H1 (cell line): ENCODE measurements at regions not wholly inside any gene's neighbourhood (a gene's known extent, or its start where the extent isn't known, plus 50 kb on each side); places are given as distances from the start of the nearest gene placed in this dataset.
A peak's percentile ranks its signal among the peaks of the same experiment; 100 is the strongest.

Experiments
- CTCF ChIA-PET: fragments of 300-600 bp; sonication (Branson Sonifier 250); formaldehyde crosslinking; loops from one replicate; lab custom pipeline; 2021; ENCODE audit not compliant: partially characterized antibody; lab: Charles Lee
- POLR2A ChIA-PET: fragments of 300-600 bp; sonication (Branson Sonifier 250); formaldehyde crosslinking; loops from one replicate; lab custom pipeline; 2021; ENCODE audit warnings: inconsistent platforms; ENCODE audit not compliant: partially characterized antibody; lab: Charles Lee
- DNase-seq, 2 experiments: peaks; one replicate each; pipeline versions ENCODE4 v3.0.0 to v3.0.0-alpha.2; 2010 to 2022; ENCODE audit warnings: low spot score in 2 of 2, low read depth in 1 of 2, mixed read lengths in 1 of 2
- FAIRE-seq: peaks from 2 replicates; lab custom pipeline; 2011; peaks lifted over from hg19 to GRCh38; lab: Jason Lieb, UNC
- H2AFZ ChIP-seq: 2 replicates; pipeline ENCODE4 v1.8.1; 2012; ENCODE audit warnings: low read length, inconsistent platforms
- H2AK5ac ChIP-seq: 2 replicates; pipeline ENCODE4 v1.6.1; 2013; ENCODE audit warnings: low read depth, low read length
- H2BK120ac ChIP-seq: replicated peaks from 2 replicates; pipeline ENCODE3; 2013; ENCODE audit warnings: low read depth, low read length, inconsistent platforms
- H2BK12ac ChIP-seq: 2 replicates; pipeline ENCODE4 v1.6.1; 2013; ENCODE audit warnings: low read depth, low read length
- H2BK15ac ChIP-seq: 2 replicates; pipeline ENCODE4 v1.6.1; 2013; ENCODE audit warnings: low read length
- H2BK20ac ChIP-seq: 2 replicates; pipeline ENCODE4 v1.6.1; 2013; ENCODE audit warnings: low read length
- H2BK5ac ChIP-seq: 2 replicates; pipeline ENCODE4 v1.6.1; 2013; ENCODE audit warnings: low read depth, low read length
- H3K14ac ChIP-seq: 2 replicates; pipeline ENCODE4 v1.6.1; 2013; ENCODE audit warnings: inconsistent platforms; ENCODE audit not compliant: insufficient read length
- H3K18ac ChIP-seq: 2 replicates; pipeline ENCODE4 v1.6.1; 2013; ENCODE audit warnings: low read length; ENCODE audit errors: extremely low read depth
- H3K23ac ChIP-seq: 2 replicates; pipeline ENCODE4 v1.6.1; 2013; ENCODE audit warnings: inconsistent platforms; ENCODE audit not compliant: insufficient read length
- H3K23me2 ChIP-seq: 2 replicates; pipeline ENCODE4 v1.6.1; 2013; ENCODE audit warnings: low read depth, low read length
- H3K27ac ChIP-seq: 2 replicates; pipeline ENCODE4 v1.6.1; 2011; ENCODE audit warnings: low read depth, low read length, inconsistent platforms
- H3K27me3 ChIP-seq, 4 experiments: replicated peaks in 1 of 4; 1 replicate in 1 of 4; 2 replicates in 3 of 4; pipeline versions ENCODE4 v1.6.1 to v1.8.1; 2011 to 2013; ENCODE audit warnings: low read length in 3 of 4, mild to moderate bottlenecking in 3 of 4, inconsistent platforms in 2 of 4, mixed read lengths in 2 of 4, moderate library complexity in 1 of 4; ENCODE audit not compliant: control insufficient read depth in 3 of 4, insufficient read depth in 3 of 4; ENCODE audit errors: extremely low read depth in 1 of 4
- H3K36me3 ChIP-seq, 4 experiments: 2 replicates each; pipeline versions ENCODE4 v1.6.1 to v1.8.1; 2011 to 2013; ENCODE audit warnings: mild to moderate bottlenecking in 4 of 4, low read length in 3 of 4, moderate library complexity in 2 of 4, control low read depth in 1 of 4, inconsistent platforms in 1 of 4; ENCODE audit not compliant: insufficient read depth in 4 of 4, control insufficient read depth in 2 of 4
- H3K4ac ChIP-seq: replicated peaks from 2 replicates; pipeline ENCODE3; 2013; ENCODE audit warnings: low read length, low read depth, mixed read lengths, inconsistent platforms; ENCODE audit not compliant: insufficient read length
- H3K4me1 ChIP-seq, 4 experiments: replicated peaks in 1 of 4; 1 replicate in 1 of 4; 2 replicates in 3 of 4; pipeline versions ENCODE4 v1.6.1 to v1.8.1; 2011 to 2013; ENCODE audit warnings: low read length in 3 of 4, inconsistent platforms in 2 of 4, mixed read lengths in 1 of 4; ENCODE audit not compliant: insufficient read depth in 4 of 4, control insufficient read depth in 3 of 4
- H3K4me2 ChIP-seq, 2 experiments: 2 replicates each; pipeline versions ENCODE4 v1.6.1 to v1.8.1; 2011 to 2013; ENCODE audit warnings: low read depth in 2 of 2, low read length in 2 of 2, control low read depth in 1 of 2, inconsistent platforms in 1 of 2, mild to moderate bottlenecking in 1 of 2; ENCODE audit not compliant: insufficient read depth in 1 of 2
- H3K4me3 ChIP-seq, 4 experiments: fragments of 200-600, 300-600 bp in 1 of 4; sonication (generic), shearing (Covaris generic), sonication (Bioruptor Twin) in 1 of 4; 2 replicates each; pipeline versions ENCODE4 v1.5.1 to v1.8.1; 2011 to 2016; ENCODE audit warnings: low read length in 4 of 4, low read depth in 3 of 4, control low read depth in 2 of 4, inconsistent platforms in 2 of 4, mild to moderate bottlenecking in 2 of 4, mixed read lengths in 1 of 4, moderate library complexity in 1 of 4; ENCODE audit not compliant: insufficient read depth in 2 of 4; ENCODE audit errors: extremely low read depth in 1 of 4
- H3K56ac ChIP-seq: replicated peaks from 2 replicates; pipeline ENCODE3; 2013; ENCODE audit warnings: low read depth, mild to moderate bottlenecking, mixed read lengths, low read length, inconsistent platforms; ENCODE audit not compliant: insufficient read length
- H3K79me1 ChIP-seq: 2 replicates; pipeline ENCODE4 v1.6.1; 2013; ENCODE audit warnings: low read depth, low read length, control low read depth
- H3K79me2 ChIP-seq, 2 experiments: 2 replicates each; pipeline versions ENCODE4 v1.6.1 to v1.8.1; 2012 to 2013; ENCODE audit warnings: low read length in 2 of 2, mild to moderate bottlenecking in 2 of 2, inconsistent platforms in 1 of 2; ENCODE audit not compliant: insufficient read depth in 2 of 2, control insufficient read depth in 1 of 2
- H3K9ac ChIP-seq, 4 experiments: replicated peaks in 1 of 4; 1 replicate in 1 of 4; 2 replicates in 3 of 4; pipeline versions ENCODE4 v1.6.1 to v1.8.1; 2011 to 2013; ENCODE audit warnings: low read depth in 3 of 4, low read length in 3 of 4, control low read depth in 2 of 4, mild to moderate bottlenecking in 2 of 4, moderate library complexity in 2 of 4, inconsistent platforms in 1 of 4; ENCODE audit errors: extremely low read depth in 1 of 4
- H3K9me3 ChIP-seq, 2 experiments: 2 replicates each; pipeline versions ENCODE4 v1.6.1 to v1.8.1; 2012 to 2013; ENCODE audit warnings: mild to moderate bottlenecking in 2 of 2, moderate library complexity in 2 of 2, control low read depth in 1 of 2, inconsistent platforms in 1 of 2, low read depth in 1 of 2, low read length in 1 of 2, mixed read lengths in 1 of 2; ENCODE audit not compliant: insufficient read depth in 2 of 2
- H4K20me1 ChIP-seq, 2 experiments: replicated peaks in 1 of 2; 2 replicates each; pipeline versions ENCODE3 to v1.8.1; 2011 to 2013; ENCODE audit warnings: inconsistent platforms in 2 of 2, low read length in 2 of 2, mild to moderate bottlenecking in 1 of 2; ENCODE audit not compliant: insufficient read depth in 2 of 2, control insufficient read depth in 1 of 2
- H4K5ac ChIP-seq: 2 replicates; pipeline ENCODE4 v1.6.1; 2013; ENCODE audit warnings: low read length, low read depth, mixed read lengths, inconsistent platforms; ENCODE audit not compliant: insufficient read length
- H4K8ac ChIP-seq: 2 replicates; pipeline ENCODE4 v1.8.0; 2013; ENCODE audit warnings: mild to moderate bottlenecking, moderate library complexity, low read length, inconsistent platforms; ENCODE audit not compliant: insufficient read depth; ENCODE audit errors: extremely low read depth
- H4K91ac ChIP-seq: replicated peaks from 2 replicates; pipeline ENCODE3; 2013; ENCODE audit warnings: low read length, mixed read lengths, inconsistent platforms; ENCODE audit not compliant: insufficient read length
- ATF2 ChIP-seq: IDR thresholded peaks from 2 replicates; pipeline ENCODE4 v1.6.1; 2012; ENCODE audit warnings: low read length, inconsistent platforms
- BRCA1 ChIP-seq: IDR thresholded peaks from 2 replicates; pipeline ENCODE4 v1.6.1; 2012; ENCODE audit warnings: low read depth, low read length, improper control_type of control experiment
- EP300 ChIP-seq, 2 experiments: IDR thresholded peaks; 1 replicate in 1 of 2; 2 replicates in 1 of 2; pipeline ENCODE4 v1.6.1; 2011 to 2012; ENCODE audit warnings: low read depth in 2 of 2, low read length in 2 of 2, mild to moderate bottlenecking in 2 of 2, borderline replicate concordance in 1 of 2, inconsistent platforms in 1 of 2, moderate library complexity in 1 of 2
- GTF2F1 ChIP-seq: IDR thresholded peaks from 2 replicates; pipeline ENCODE4 v1.6.1; 2012; ENCODE audit warnings: low read depth, low read length, improper control_type of control experiment, borderline replicate concordance
- HDAC2 ChIP-seq, 2 experiments: fragments of 300-600 bp in 1 of 2; sonication (generic) in 1 of 2; IDR thresholded peaks; 2 replicates each; pipeline ENCODE4 v1.6.1; 2011 to 2012; ENCODE audit warnings: low read depth in 2 of 2, low read length in 2 of 2, mild to moderate bottlenecking in 2 of 2, moderate library complexity in 2 of 2, borderline replicate concordance in 1 of 2, inconsistent platforms in 1 of 2
- HDAC6 ChIP-seq: IDR thresholded peaks from one replicate; pipeline ENCODE4 v1.7.1; 2012; ENCODE audit warnings: low read depth, mild to moderate bottlenecking, inconsistent platforms, low read length, moderate library complexity
- JUN ChIP-seq: IDR thresholded peaks from 2 replicates; pipeline ENCODE4 v1.6.1; 2011; ENCODE audit warnings: low read depth, mild to moderate bottlenecking, improper control_type of control experiment, low read length
- KDM1A ChIP-seq: fragments of 200-600, 300-600 bp; sonication (generic); IDR thresholded peaks from 2 replicates; pipeline ENCODE4 v1.7.1; 2016; ENCODE audit warnings: mild to moderate bottlenecking, low read length, borderline replicate concordance
- PHF8 ChIP-seq: fragments of 200-600 bp; sonication (generic); conservative IDR thresholded peaks from 2 replicates; pipeline ENCODE4 v1.7.1; 2012; ENCODE audit warnings: low read depth, mild to moderate bottlenecking, inconsistent platforms, low read length, moderate library complexity
- POU5F1 ChIP-seq: IDR thresholded peaks from 2 replicates; pipeline ENCODE4 v1.6.1; 2011; ENCODE audit warnings: low read depth, mild to moderate bottlenecking, low read length, moderate library complexity
- SIX5 ChIP-seq: IDR thresholded peaks from 2 replicates; pipeline ENCODE4 v1.6.1; 2011; ENCODE audit warnings: mild to moderate bottlenecking, low read depth, low read length
- USF2 ChIP-seq: IDR thresholded peaks from 2 replicates; pipeline ENCODE4 v1.6.1; 2011; ENCODE audit warnings: low read length, improper control_type of control experiment
- WGBS, 2 experiments: shearing (Covaris generic) in 1 of 2; methylation state at CpG; one replicate each; pipeline versions ENCODE4 v1.1.6 to v1.1.7; 2013 to 2015; ENCODE audit warnings: low lambda C conversion rate in 2 of 2, mixed read lengths in 2 of 2, inconsistent platforms in 1 of 2, low coverage in 1 of 2, missing lambda C conversion rate in 1 of 2; ENCODE audit not compliant: insufficient replicate concordance in 2 of 2, insufficient coverage in 1 of 2, insufficient read length in 1 of 2; ENCODE audit errors: extremely low coverage in 1 of 2, missing lambda C conversion rate in 1 of 2; 5-methylcytosine and 5-hydroxymethylcytosine counted together

- Histone ChIP-seq H3K27me3 (no peaks in the 10 kb centered on the region), H3K4me3 (no peak overlapping the region), H2AFZ (0 out of 2 replicates have a peak overlapping the region, but pooled peaks have one; percentile 14), H3K23ac (no peak overlapping the region), H3K23me2 (no peaks in the 10 kb centered on the region), H3K18ac (no peak overlapping the region), H4K5ac (no peak overlapping the region), H2BK120ac (no peak overlapping the region), H2BK12ac (no peak overlapping the region), H3K79me2 (no peaks in the 10 kb centered on the region), H2BK20ac (no peak overlapping the region), H3K56ac (no peak overlapping the region), H3K27ac (no peak overlapping the region), H4K91ac (no peak overlapping the region), H2BK5ac (no peak overlapping the region), H2BK15ac (no peak overlapping the region), H4K8ac (no peak overlapping the region), H3K4ac (no peak overlapping the region), H3K9me3 (no peaks in the 10 kb centered on the region), H3K14ac (no peak overlapping the region), H4K20me1 (no peaks in the 10 kb centered on the region), H2AK5ac (no peak overlapping the region), H3K36me3 (no peaks in the 10 kb centered on the region), H3K9ac (no peak overlapping the region), H3K79me1 (no peaks in the 10 kb centered on the region), H3K4me2 (no peak overlapping the region), H3K4me1 (peaks cover 3 to 8% (median 5%) of the 10 kb centered on the region in 4 experiments)
- CTCF ChIA-PET, result no interaction called here
- 96% methylated on average over 3 of the region's 3 CpGs; no CpG with 5 or more reads in 1 of the 2 experiments for WGBS, 2 experiments
- FAIRE-seq (no peak), DNase-seq (no peak)
- POLR2A ChIA-PET, result no interaction called here
- TF ChIP-seq JUN, result no peak
- no peak for TF ChIP-seq EP300 (IDR thresholded peaks at IDR 0.05; ENCODE audit: borderline replicate concordance in 1 of 2, low read depth in 2 of 2, low read length in 2 of 2)
- TF ChIP-seq USF2, result no peak
- no peak for TF ChIP-seq ATF2
- TF ChIP-seq BRCA1, result no peak
- no peak for TF ChIP-seq GTF2F1
- no peak for TF ChIP-seq POU5F1
- no peak for TF ChIP-seq HDAC6
- no peak for TF ChIP-seq SIX5
- no peak for TF ChIP-seq KDM1A
- TF ChIP-seq PHF8, result no peak
- no peak for TF ChIP-seq HDAC2 (IDR thresholded peaks at IDR 0.05; ENCODE audit: borderline replicate concordance in 1 of 2, low read depth in 2 of 2, low read length in 2 of 2)
Observed at GRCh38 chr1:118488787-118489186, 303.8 kb upstream of the SPAG17 start.
